NT2/D1 (cell line): ENCODE measurements at regions not wholly inside any gene's neighbourhood (a gene's known extent, or its start where the extent isn't known, plus 50 kb on each side); places are given as distances from the start of the nearest gene placed in this dataset.
"Not testable (repeated sequence)": the region's sequence is repeated elsewhere in the genome, so short reads cannot be mapped to it uniquely, and the experiment has no call there.

Experiments used
- DNase-seq: peaks from one replicate; pipeline ENCODE4 v3.0.0-alpha.2; 2011; ENCODE audit warnings: low read depth, low spot score
- H3K27me3 ChIP-seq: 2 replicates; pipeline ENCODE4 v1.6.0; 2011; ENCODE audit warnings: mild to moderate bottlenecking; ENCODE audit not compliant: insufficient read length, insufficient read depth
- H3K36me3 ChIP-seq: 2 replicates; pipeline ENCODE4 v1.6.1; 2011; ENCODE audit warnings: mild to moderate bottlenecking, low read length, mixed read lengths; ENCODE audit not compliant: insufficient read depth, insufficient read length
- H3K4me1 ChIP-seq: 2 replicates; pipeline ENCODE4 v1.5.1; 2011; ENCODE audit not compliant: insufficient read depth, insufficient read length
- H3K4me3 ChIP-seq: 2 replicates; pipeline ENCODE4 v1.5.1; 2011; ENCODE audit warnings: low read depth; ENCODE audit not compliant: insufficient read length
- H3K9ac ChIP-seq: 2 replicates; pipeline ENCODE4 v1.6.0; 2011; ENCODE audit warnings: low read depth; ENCODE audit not compliant: insufficient read length
- H3K9me3 ChIP-seq: 2 replicates; pipeline ENCODE4 v1.5.1; 2011; ENCODE audit warnings: mild to moderate bottlenecking, low read length; ENCODE audit not compliant: insufficient read depth
- SUZ12 ChIP-seq: IDR thresholded peaks from 2 replicates; pipeline ENCODE4 v1.6.1; 2011; ENCODE audit not compliant: insufficient read length, insufficient read depth; ENCODE audit errors: extremely low read depth
- YY1 ChIP-seq: IDR thresholded peaks from 2 replicates; pipeline ENCODE4 v1.6.1; 2011; ENCODE audit not compliant: insufficient read length, insufficient read depth
- ZNF274 ChIP-seq: IDR thresholded peaks from 2 replicates; pipeline ENCODE4 v1.6.1; 2011; ENCODE audit warnings: mild to moderate bottlenecking, low read depth, low read length

DNA sequence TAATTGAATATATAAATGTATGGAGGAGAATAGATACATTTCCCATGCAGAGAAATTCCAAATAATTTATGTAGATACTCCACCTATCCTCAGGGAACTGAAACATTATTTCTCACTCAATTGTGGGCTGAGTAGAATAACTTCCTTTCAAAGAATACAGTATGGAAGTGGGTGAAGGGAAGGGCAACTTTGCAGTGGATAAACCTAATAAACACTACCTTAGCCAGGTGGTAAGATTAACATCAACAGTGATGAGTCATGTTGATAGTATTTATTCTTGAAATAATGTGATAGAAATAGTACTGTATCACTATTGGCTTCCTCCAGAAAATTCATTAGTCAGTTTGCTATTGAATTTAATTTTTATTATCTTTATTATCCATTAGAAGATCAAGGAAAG lies 716.4 kb upstream of the CHAC2 start:
- DNase-seq = no peak
- no peak for TF ChIP-seq SUZ12
- TF ChIP-seq YY1 = no peak
- TF ChIP-seq ZNF274 = no peak
- Histone ChIP-seq H3K4me1 (no peaks in the 10 kb centered on the region), H3K9me3 (no peaks in the 10 kb centered on the region), H3K4me3 (no peak overlapping the region), H3K9ac (no peak overlapping the region), H3K36me3 (no peaks in the 10 kb centered on the region), H3K27me3 (no peaks in the 10 kb centered on the region)

DNA sequence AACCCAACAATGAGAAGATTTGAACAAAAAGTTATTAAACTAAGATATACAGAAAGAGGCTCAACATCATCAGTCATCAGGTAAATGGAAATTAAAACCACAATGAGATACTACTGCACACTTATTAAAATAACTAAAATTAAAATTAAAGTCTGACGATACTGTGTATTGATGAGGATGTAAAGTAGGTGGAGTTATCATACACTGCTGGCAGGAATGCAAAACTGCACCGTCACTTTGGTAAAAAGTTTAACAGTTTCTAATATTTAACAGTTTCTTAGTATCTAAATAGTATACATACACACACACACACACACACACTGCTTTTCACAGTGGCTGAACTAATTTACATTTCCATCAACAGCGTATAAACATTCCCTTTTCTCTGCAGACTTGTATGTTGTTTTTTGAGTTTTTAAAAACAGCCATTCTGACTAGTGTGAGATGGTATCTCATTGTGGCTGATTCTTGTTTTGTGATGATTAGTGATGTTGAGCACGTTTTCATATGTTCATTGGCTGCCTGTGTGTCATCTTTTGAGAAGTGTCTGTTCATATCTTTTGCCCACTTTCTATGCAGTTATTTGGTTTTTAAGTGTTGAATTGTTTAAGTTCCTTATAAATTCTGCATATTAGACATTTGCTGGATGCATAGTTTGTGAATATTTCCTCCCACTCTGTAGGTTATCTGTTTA lies 726.9 kb upstream of the CHAC2 start:
- Histone ChIP-seq H3K36me3 (no peaks in the 10 kb centered on the region), H3K27me3 (no peaks in the 10 kb centered on the region), H3K9ac (no peak overlapping the region), H3K9me3 (no peaks in the 10 kb centered on the region), H3K4me1 (no peaks in the 10 kb centered on the region), H3K4me3 (no peak overlapping the region)
- no peak for TF ChIP-seq SUZ12
- TF ChIP-seq ZNF274 = no peak
- no peak for TF ChIP-seq YY1
- no peak for DNase-seq

DNA sequence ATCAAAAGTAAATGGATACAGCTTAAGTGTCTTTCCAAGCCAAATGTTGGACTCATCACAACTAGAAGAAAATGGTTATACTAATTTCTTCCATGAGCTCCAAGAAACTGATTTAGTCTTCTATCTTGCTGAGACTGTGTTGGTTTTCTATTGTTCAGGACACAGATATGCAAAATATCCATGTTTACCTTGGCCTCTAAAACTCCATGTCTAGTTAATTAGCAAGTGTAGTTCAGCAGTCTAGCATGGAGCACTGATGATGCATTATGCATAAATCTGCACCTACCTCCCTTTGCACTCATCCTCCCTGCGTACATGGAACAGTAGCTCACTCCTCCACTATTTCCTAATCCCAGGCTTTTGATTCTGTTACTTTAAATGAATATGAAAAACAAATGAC lies 731.4 kb upstream of the CHAC2 start:
- no peak for DNase-seq
- TF ChIP-seq SUZ12 (no peak), ZNF274 (no peak), YY1 (no peak)

DNA sequence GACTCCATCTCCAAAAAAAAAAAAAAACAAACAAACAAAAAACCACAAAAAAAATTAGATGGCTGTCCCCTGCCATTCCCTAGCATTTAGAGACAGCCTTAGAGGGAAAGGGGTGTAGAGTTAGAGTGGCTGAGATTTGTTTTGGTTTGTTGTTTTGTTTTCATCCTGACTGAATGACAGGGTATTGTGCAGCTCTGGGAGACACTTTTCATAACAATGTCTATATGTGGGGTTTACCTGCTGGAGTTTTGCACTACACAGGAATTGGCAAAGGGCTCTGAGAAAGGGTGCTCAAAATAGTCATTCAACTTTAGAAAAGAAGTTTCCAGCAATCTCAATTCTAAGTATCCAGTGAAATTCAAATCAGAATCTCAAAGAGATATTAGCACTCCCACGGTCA lies 732.5 kb upstream of the CHAC2 start:
- no peaks in the 10 kb centered on the region for H3K4me1 ChIP-seq
- H3K27me3 ChIP-seq = no peaks in the 10 kb centered on the region
- no peak overlapping the region for H3K9ac ChIP-seq
- DNase-seq = peak; percentile 9
- H3K4me3 ChIP-seq = no peak overlapping the region
- TF ChIP-seq YY1 (no peak), SUZ12 (no peak), ZNF274 (no peak)
- no peaks in the 10 kb centered on the region for H3K36me3 ChIP-seq
- H3K9me3 ChIP-seq = no peaks in the 10 kb centered on the region

More for the DNA sequence above, 731.4 kb upstream of the CHAC2 start:
- H3K27me3 ChIP-seq = no peaks in the 10 kb centered on the region
- H3K4me1 ChIP-seq = no peaks in the 10 kb centered on the region
- no peaks in the 10 kb centered on the region for H3K36me3 ChIP-seq
- H3K9me3 ChIP-seq = no peaks in the 10 kb centered on the region
- H3K9ac ChIP-seq = no peak overlapping the region
- no peak overlapping the region for H3K4me3 ChIP-seq

DNA sequence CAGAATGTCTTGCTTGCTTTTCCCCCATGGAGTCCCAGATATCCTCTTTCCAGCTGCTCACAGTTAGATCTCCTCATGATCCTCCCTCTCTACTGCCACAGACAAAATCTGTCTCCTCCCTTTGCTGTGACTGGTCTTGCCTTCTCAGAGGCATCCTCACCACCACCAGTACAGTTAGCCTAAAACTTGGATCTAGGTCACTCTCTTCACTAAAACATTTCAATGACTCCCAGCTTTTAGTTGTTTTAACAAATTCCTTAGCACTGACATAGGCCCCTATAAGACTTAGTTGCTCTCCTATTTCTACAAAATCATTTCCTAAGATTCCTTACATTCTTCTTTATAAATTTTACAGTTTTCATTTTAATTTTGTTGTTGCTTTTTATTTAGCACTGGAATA lies 734.2 kb upstream of the CHAC2 start:
- no peaks in the 10 kb centered on the region for H3K36me3 ChIP-seq
- TF ChIP-seq SUZ12 (no peak), YY1 (no peak), ZNF274 (no peak)
- H3K9me3 ChIP-seq = no peaks in the 10 kb centered on the region
- no peak for DNase-seq
- H3K9ac ChIP-seq = no peak overlapping the region
- no peaks in the 10 kb centered on the region for H3K4me1 ChIP-seq
- no peak overlapping the region for H3K4me3 ChIP-seq
- H3K27me3 ChIP-seq = no peaks in the 10 kb centered on the region

DNA sequence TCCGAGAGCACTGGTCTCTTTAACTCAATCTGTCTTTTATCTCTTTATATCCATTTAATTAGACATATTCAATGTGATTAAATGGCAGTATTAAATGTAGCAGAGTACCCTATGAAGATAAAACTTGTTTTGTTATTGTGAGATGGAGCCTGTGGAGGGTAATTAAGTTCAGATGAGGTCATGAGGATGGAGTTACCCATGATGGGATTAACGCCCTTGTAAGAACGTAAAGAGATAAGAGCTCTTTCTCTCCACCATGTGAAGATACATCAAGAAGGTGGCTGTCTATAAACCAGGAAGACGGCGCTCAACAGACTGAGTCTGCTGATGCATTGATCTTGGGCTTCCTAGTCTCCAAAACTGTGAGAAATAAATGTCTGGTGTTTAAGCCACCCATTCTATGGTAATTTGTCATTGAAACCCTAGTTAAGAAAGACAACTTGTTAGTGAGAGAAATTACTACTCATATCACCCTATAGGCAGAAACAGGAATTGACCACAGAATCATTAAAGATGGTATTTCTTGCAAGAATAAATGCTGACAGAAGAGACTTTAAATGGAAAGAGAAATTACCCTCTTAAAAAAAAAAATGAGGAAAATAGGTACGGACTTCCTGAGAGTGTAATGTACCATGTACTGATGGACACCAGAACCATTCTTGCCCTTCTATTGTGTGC lies 738.7 kb upstream of the CHAC2 start:
- Histone ChIP-seq H3K27me3 (no peaks in the 10 kb centered on the region), H3K9ac (no peak overlapping the region), H3K9me3 (no peaks in the 10 kb centered on the region), H3K4me3 (no peak overlapping the region), H3K4me1 (no peaks in the 10 kb centered on the region), H3K36me3 (no peaks in the 10 kb centered on the region)
- TF ChIP-seq ZNF274 (no peak), SUZ12 (no peak), YY1 (no peak)
- no peak for DNase-seq

DNA sequence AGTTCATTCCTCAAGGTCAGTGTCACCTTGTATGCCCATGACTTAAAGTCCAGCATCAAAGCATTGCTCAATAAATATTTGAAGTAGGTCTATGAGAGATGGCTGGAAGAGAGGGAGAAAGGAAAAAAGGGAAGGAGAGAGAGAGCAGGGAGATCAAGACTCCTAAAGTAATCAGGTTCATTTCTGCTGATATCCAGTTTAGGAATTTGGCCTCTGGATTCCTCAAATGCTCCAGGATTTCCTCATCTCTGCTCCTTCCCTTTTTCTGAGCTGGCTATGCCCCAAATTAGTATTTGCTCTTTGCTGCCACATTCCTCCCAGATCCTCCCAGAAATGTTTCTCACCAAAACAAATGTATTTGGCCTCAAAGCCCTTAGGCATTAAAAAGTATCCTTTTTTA lies 739.4 kb upstream of the CHAC2 start:
- TF ChIP-seq SUZ12 (no peak), YY1 (no peak), ZNF274 (no peak)
- DNase-seq = no peak
- Histone ChIP-seq H3K4me1 (no peaks in the 10 kb centered on the region), H3K9ac (no peak overlapping the region), H3K4me3 (no peak overlapping the region), H3K36me3 (no peaks in the 10 kb centered on the region), H3K9me3 (no peaks in the 10 kb centered on the region), H3K27me3 (no peaks in the 10 kb centered on the region)

DNA sequence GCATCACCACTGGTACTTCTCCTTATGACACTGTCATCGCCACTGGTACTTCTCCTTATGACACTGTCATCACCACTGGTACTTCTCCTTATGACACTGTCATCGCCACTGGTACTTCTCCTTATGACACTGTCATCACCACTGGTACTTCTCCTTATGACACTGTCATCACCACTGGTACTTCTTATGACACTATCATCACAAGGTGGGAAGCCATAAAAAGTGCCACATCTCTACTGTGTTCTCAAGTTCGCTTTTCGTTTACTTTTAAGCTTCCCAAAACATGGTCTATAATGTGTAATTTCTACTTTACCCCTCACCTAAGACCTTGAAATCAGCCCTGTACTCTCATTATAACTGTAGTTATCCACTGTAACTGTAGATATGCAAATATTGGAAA lies 745.4 kb upstream of the CHAC2 start:
- DNase-seq, H3K9ac ChIP-seq, H3K27me3 ChIP-seq, H3K4me1 ChIP-seq, H3K36me3 ChIP-seq, H3K4me3 ChIP-seq, H3K9me3 ChIP-seq: not testable (repeated sequence)
